Femur (tissue), 1 donor: ENCODE measurements at regions not wholly inside any gene's neighbourhood (a gene's known extent, or its start where the extent isn't known, plus 50 kb on each side); places are given as distances from the start of the nearest gene placed in this dataset.
A peak's percentile ranks its signal among the peaks of the same experiment; 100 is the strongest.

Experiments used
- DNase-seq: peaks from one replicate; pipeline ENCODE4 v3.0.0-alpha.2; 2017

GRCh38 chr2:126356631-126357030, 299.3 kb upstream of the GYPC start:
- no peak for DNase-seq

- no peak for DNase-seq
These were observed 297.8 kb upstream of the GYPC start for GRCh38 chr2:126358122-126358521.

- no peak for DNase-seq
These were observed 296.5 kb upstream of the GYPC start for GRCh38 chr2:126359494-126359893.

- DNase-seq, result no peak
These were observed 288.6 kb upstream of the GYPC start for GRCh38 chr2:126367361-126367760.

GRCh38 chr2:126368758-126369157, 287.2 kb upstream of the GYPC start:
- DNase-seq, result peak; percentile 25

GRCh38 chr2:126370201-126370600, 285.8 kb upstream of the GYPC start:
- DNase-seq, result no peak

- no peak for DNase-seq
These were observed 283.6 kb upstream of the GYPC start for GRCh38 chr2:126372406-126372805.

GRCh38 chr2:126378176-126378575, 277.8 kb upstream of the GYPC start:
- no peak for DNase-seq

- DNase-seq, result peak; percentile 39
These were observed 274.9 kb upstream of the GYPC start for GRCh38 chr2:126381091-126381490.

- no peak for DNase-seq
These were observed 273.0 kb upstream of the GYPC start for GRCh38 chr2:126382998-126383397.

GRCh38 chr2:126383800-126384199, 272.2 kb upstream of the GYPC start:
- no peak for DNase-seq

- DNase-seq, result no peak
These were observed 270.5 kb upstream of the GYPC start for GRCh38 chr2:126385441-126385840.

GRCh38 chr2:126385983-126386382, 270.0 kb upstream of the GYPC start:
- DNase-seq, result no peak

GRCh38 chr2:126389446-126389845, 266.5 kb upstream of the GYPC start:
- DNase-seq, result no peak

- no peak for DNase-seq
These were observed 263.1 kb upstream of the GYPC start for GRCh38 chr2:126392889-126393288.

- DNase-seq, result no peak
These were observed 257.0 kb upstream of the GYPC start for GRCh38 chr2:126399001-126399400.

GRCh38 chr2:126403039-126403628, 252.8 kb upstream of the GYPC start:
- no peak for DNase-seq

- no peak for DNase-seq
These were observed 249.7 kb upstream of the GYPC start for GRCh38 chr2:126406267-126406666.

GRCh38 chr2:126408671-126409070, 247.3 kb upstream of the GYPC start:
- no peak for DNase-seq

GRCh38 chr2:126409850-126410249, 246.1 kb upstream of the GYPC start:
- no peak for DNase-seq

GRCh38 chr2:126413079-126413478, 242.9 kb upstream of the GYPC start:
- no peak for DNase-seq

- DNase-seq, result no peak
These were observed 236.6 kb upstream of the GYPC start for GRCh38 chr2:126419403-126419802.

- no peak for DNase-seq
These were observed 230.0 kb upstream of the GYPC start for GRCh38 chr2:126425943-126426342.

GRCh38 chr2:126429103-126429502, 226.9 kb upstream of the GYPC start:
- DNase-seq, result no peak

GRCh38 chr2:126431136-126431535, 224.8 kb upstream of the GYPC start:
- no peak for DNase-seq

GRCh38 chr2:126436411-126436810, 219.5 kb upstream of the GYPC start:
- no peak for DNase-seq
